Ishikawa (cell line): ENCODE measurements at regions not wholly inside any gene's neighbourhood (a gene's known extent, or its start where the extent isn't known, plus 50 kb on each side); places are given as distances from the start of the nearest gene placed in this dataset.

Experiments used
- CEBPB ChIP-seq: IDR thresholded peaks from 2 replicates; pipeline ENCODE4 v1.6.1; 2012
- CREB1 ChIP-seq: IDR thresholded peaks from 2 replicates; pipeline ENCODE4 v1.6.1; 2012; ENCODE audit warnings: low read depth
- EGR1 ChIP-seq: IDR thresholded peaks from 2 replicates; pipeline ENCODE4 v1.6.1; 2012
- EP300 ChIP-seq: IDR thresholded peaks from 2 replicates; pipeline ENCODE4 v1.6.1; 2012; ENCODE audit warnings: borderline replicate concordance
- FOXM1 ChIP-seq: IDR thresholded peaks from 2 replicates; pipeline ENCODE4 v1.6.1; 2012; ENCODE audit warnings: low read depth, borderline replicate concordance
- TAF1 ChIP-seq: IDR thresholded peaks from 2 replicates; pipeline ENCODE4 v1.6.1; 2012; ENCODE audit warnings: low read depth, mild to moderate bottlenecking
- TCF12 ChIP-seq: IDR thresholded peaks from 2 replicates; pipeline ENCODE4 v1.6.1; 2012; ENCODE audit warnings: low read depth
- TEAD4 ChIP-seq: IDR thresholded peaks from 2 replicates; pipeline ENCODE4 v1.6.1; 2012
- YY1 ChIP-seq: IDR thresholded peaks from 2 replicates; pipeline ENCODE4 v1.6.1; 2012; ENCODE audit warnings: low read depth
- TF ChIP-seq, protein P1 (sequence below): IDR thresholded peaks from 2 replicates; pipeline ENCODE4 v1.6.1; 2012
- TF ChIP-seq, protein P2 (sequence below): IDR thresholded peaks from 2 replicates; pipeline ENCODE4 v1.6.1; 2012; ENCODE audit warnings: low read depth, mild to moderate bottlenecking

DNA sequence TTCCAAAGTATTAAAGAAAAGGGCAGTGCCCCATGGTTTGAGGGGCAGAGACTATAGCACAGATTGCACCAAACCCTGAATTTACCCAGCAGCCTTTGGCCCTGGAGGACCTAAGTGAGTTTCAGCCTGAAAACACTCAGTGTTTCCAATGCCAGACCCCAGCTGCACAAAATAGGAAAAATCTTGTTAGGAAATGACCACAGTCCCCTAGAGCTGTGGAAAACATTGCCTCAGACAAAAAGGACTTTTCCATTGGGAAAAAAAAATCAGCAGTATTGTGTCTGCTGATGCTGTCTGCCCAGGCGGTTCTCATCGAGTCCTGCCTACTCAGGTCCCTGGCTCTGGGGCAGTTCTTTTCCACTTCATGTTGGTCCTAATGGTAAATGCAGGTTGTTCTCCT, 121.7 kb upstream of the DLG1 start:
- TF ChIP-seq CREB1 (no peak), TAF1 (no peak), TCF12 (no peak), EP300 (no peak), TEAD4 (no peak), FOXM1 (no peak), EGR1 (no peak), YY1 (no peak), CEBPB (no peak)
- TF ChIP-seq, protein P1, sequence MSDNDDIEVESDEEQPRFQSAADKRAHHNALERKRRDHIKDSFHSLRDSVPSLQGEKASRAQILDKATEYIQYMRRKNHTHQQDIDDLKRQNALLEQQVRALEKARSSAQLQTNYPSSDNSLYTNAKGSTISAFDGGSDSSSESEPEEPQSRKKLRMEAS: no peak
- TF ChIP-seq, protein P2, sequence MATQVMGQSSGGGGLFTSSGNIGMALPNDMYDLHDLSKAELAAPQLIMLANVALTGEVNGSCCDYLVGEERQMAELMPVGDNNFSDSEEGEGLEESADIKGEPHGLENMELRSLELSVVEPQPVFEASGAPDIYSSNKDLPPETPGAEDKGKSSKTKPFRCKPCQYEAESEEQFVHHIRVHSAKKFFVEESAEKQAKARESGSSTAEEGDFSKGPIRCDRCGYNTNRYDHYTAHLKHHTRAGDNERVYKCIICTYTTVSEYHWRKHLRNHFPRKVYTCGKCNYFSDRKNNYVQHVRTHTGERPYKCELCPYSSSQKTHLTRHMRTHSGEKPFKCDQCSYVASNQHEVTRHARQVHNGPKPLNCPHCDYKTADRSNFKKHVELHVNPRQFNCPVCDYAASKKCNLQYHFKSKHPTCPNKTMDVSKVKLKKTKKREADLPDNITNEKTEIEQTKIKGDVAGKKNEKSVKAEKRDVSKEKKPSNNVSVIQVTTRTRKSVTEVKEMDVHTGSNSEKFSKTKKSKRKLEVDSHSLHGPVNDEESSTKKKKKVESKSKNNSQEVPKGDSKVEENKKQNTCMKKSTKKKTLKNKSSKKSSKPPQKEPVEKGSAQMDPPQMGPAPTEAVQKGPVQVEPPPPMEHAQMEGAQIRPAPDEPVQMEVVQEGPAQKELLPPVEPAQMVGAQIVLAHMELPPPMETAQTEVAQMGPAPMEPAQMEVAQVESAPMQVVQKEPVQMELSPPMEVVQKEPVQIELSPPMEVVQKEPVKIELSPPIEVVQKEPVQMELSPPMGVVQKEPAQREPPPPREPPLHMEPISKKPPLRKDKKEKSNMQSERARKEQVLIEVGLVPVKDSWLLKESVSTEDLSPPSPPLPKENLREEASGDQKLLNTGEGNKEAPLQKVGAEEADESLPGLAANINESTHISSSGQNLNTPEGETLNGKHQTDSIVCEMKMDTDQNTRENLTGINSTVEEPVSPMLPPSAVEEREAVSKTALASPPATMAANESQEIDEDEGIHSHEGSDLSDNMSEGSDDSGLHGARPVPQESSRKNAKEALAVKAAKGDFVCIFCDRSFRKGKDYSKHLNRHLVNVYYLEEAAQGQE: no peak
